ENCODE measurements at regions not wholly inside any gene's neighbourhood (a gene's known extent, or its start where the extent isn't known, plus 50 kb on each side); places are given as distances from the start of the nearest gene placed in this dataset.
"Not testable (repeated sequence)": the region's sequence is repeated elsewhere in the genome, so short reads cannot be mapped to it uniquely, and the experiment has no call there.

- ATAC-seq: no peak
- ChIA-PET CTCF (interaction anchor here (1.0 kb wide), 1 partner anchor 45 kb away, joined by 3 read pairs; no protein-coding TSS in a partner anchor), POLR2A (no interaction called here)
- Histone ChIP-seq H3K4me2 (no peak overlapping the region), H3K9me3 (no peaks in the 10 kb centered on the region), H3K4me1 (no peaks in the 10 kb centered on the region), H3K27ac (no peak overlapping the region), H3K4me3 (no peak overlapping the region)
- DNase-seq (ENCODE audit: low read depth in 1 of 2, low spot score in 1 of 2): peak in 1 of 2 experiments; percentile 6
- TF ChIP-seq JUNB (IDR thresholded peaks at IDR 0.05) (no peak), CHD2 (IDR thresholded peaks at IDR 0.05; ENCODE audit: low read length, partially characterized antibody) (no peak), TFCP2L1 (CRISPR knock-in tag; IDR thresholded peaks at IDR 0.05) (no peak), FOXS1 (CRISPR knock-in tag; IDR thresholded peaks at IDR 0.05) (no peak), HOXB13 (CRISPR knock-in tag; IDR thresholded peaks at IDR 0.05; ENCODE audit: low read depth) (no peak), RCOR1 (IDR thresholded peaks at IDR 0.05; ENCODE audit: low read depth, low read length) (no peak), NPAS2 (CRISPR knock-in tag; IDR thresholded peaks at IDR 0.05; ENCODE audit: borderline replicate concordance) (no peak), EP300 (IDR thresholded peaks at IDR 0.05) (no peak), ZSCAN20 (CRISPR knock-in tag; IDR thresholded peaks at IDR 0.05) (no peak), HES2 (IDR thresholded peaks at IDR 0.05) (no peak), MAFK (IDR thresholded peaks at IDR 0.05; ENCODE audit: partially characterized antibody) (no peak), HEYL (CRISPR knock-in tag; IDR thresholded peaks at IDR 0.05) (no peak), TP53 (CRISPR knock-in tag; IDR thresholded peaks at IDR 0.05) (no peak), USF2 (IDR thresholded peaks at IDR 0.05) (no peak)
- FAIRE-seq: peak; percentile 51
These were observed 96.4 kb upstream of the NANOGP8 start for GRCh38 chr15:35181538-35181937.

GRCh38 chr15:35179739-35180138, 94.6 kb upstream of the NANOGP8 start:
- TF ChIP-seq MAFK (IDR thresholded peaks at IDR 0.05; ENCODE audit: partially characterized antibody) (peak; percentile 84), MAX (IDR thresholded peaks at IDR 0.05) (no peak)
- POLR2A ChIA-PET: no interaction called here
- Histone ChIP-seq H3K27ac (no peak overlapping the region), H3K9me3 (no peaks in the 10 kb centered on the region), H3K4me2 (no peak overlapping the region), H3K4me1 (no peaks in the 10 kb centered on the region), H3K4me3 (no peak overlapping the region)
- CTCF ChIA-PET: no interaction called here
- DNase-seq (ENCODE audit: low read depth in 1 of 2, low spot score in 1 of 2): no peak
- 36% methylated on average over 3 of the region's 3 CpGs for WGBS (ENCODE audit: missing lambda C conversion rate)
- ATAC-seq: no peak
- peak; percentile 61 for FAIRE-seq

- H3K4me2 ChIP-seq; FAIRE-seq; ATAC-seq; H3K27ac ChIP-seq; H3K9me3 ChIP-seq; DNase-seq (ENCODE audit: low read depth in 1 of 2, low spot score in 1 of 2); H3K4me3 ChIP-seq; H3K4me1 ChIP-seq; POLR2A ChIA-PET: not testable (repeated sequence)
- CTCF ChIA-PET: interaction anchor here (0.6 to 0.9 kb wide), 2 partner anchors 11 to 154 kb away, joined by 3 to 4 read pairs; no protein-coding TSS in a partner anchor
- 7% methylated on average over 1 of the region's 1 CpG for WGBS (ENCODE audit: missing lambda C conversion rate)
These were observed 93.1 kb upstream of the NANOGP8 start for GRCh38 chr15:35178186-35178585.

GRCh38 chr15:35174948-35175347, 89.9 kb upstream of the NANOGP8 start:
- no peak overlapping the region for H3K27ac ChIP-seq
- H3K4me1 ChIP-seq: no peaks in the 10 kb centered on the region
- WGBS (ENCODE audit: missing lambda C conversion rate): 7% methylated on average over 3 of the region's 3 CpGs
- no peak overlapping the region for H3K4me3 ChIP-seq
- H3K9me3 ChIP-seq: no peaks in the 10 kb centered on the region
- DNase-seq (ENCODE audit: low read depth in 1 of 2, low spot score in 1 of 2): no peak
- ChIA-PET POLR2A (no interaction called here), CTCF (no interaction called here)
- no peak overlapping the region for H3K4me2 ChIP-seq
- TF ChIP-seq MAFK (IDR thresholded peaks at IDR 0.05; ENCODE audit: partially characterized antibody) (peak; percentile 95), CBX8 (IDR thresholded peaks at IDR 0.05) (no peak)
- FAIRE-seq: peak; percentile 59
- ATAC-seq: no peak

- no peak for FAIRE-seq
- TF ChIP-seq KDM1A (IDR thresholded peaks at IDR 0.05; ENCODE audit: low read depth) (no peak), CTCF (IDR thresholded peaks at IDR 0.05) (no peak), CHD4 (IDR thresholded peaks at IDR 0.05; ENCODE audit: borderline replicate concordance) (no peak), HEYL (CRISPR knock-in tag; IDR thresholded peaks at IDR 0.05) (no peak), TP53 (CRISPR knock-in tag; IDR thresholded peaks at IDR 0.05) (no peak), ESRRA (IDR thresholded peaks at IDR 0.05; ENCODE audit: borderline replicate concordance, low read length) (no peak), HOXA7 (CRISPR knock-in tag; IDR thresholded peaks at IDR 0.05) (no peak), ZNF302 (CRISPR knock-in tag; IDR thresholded peaks at IDR 0.05) (no peak), ELK1 (IDR thresholded peaks at IDR 0.05; ENCODE audit: low read depth, low read length) (no peak)
- DNase-seq (ENCODE audit: low read depth in 1 of 2, low spot score in 1 of 2): no peak
- no peaks in the 10 kb centered on the region for H3K9me3 ChIP-seq
- no peak overlapping the region for H3K4me3 ChIP-seq
- 34% methylated on average over 4 of the region's 4 CpGs for WGBS (ENCODE audit: missing lambda C conversion rate)
- ChIA-PET CTCF (interaction anchor here (0.7 to 1.3 kb wide), 5 partner anchors 9 to 400 kb away, joined by 3 to 5 read pairs (median 3); no protein-coding TSS in a partner anchor), POLR2A (no interaction called here)
- no peak overlapping the region for H3K4me2 ChIP-seq
- no peak overlapping the region for H3K27ac ChIP-seq
- ATAC-seq: peak in 1 of 2 experiments; percentile 28; a peak in 1 of 6 replicates
- peaks cover 1% of the 10 kb centered on the region; the same call in 1 of the 3 replicates for H3K4me1 ChIP-seq
These were observed 88.5 kb upstream of the NANOGP8 start for GRCh38 chr15:35173444-35174118.
